ENCODE measurements at regions not wholly inside any gene's neighbourhood (a gene's known extent, or its start where the extent isn't known, plus 50 kb on each side); places are given as distances from the start of the nearest gene placed in this dataset.
A peak's percentile ranks its signal among the peaks of the same experiment; 100 is the strongest.
"Not testable (repeated sequence)": the region's sequence is repeated elsewhere in the genome, so short reads cannot be mapped to it uniquely, and the experiment has no call there.

GRCh38 chr6:56827908-56828649 lies 126.8 kb upstream of the BEND6 start:
- WGBS (ENCODE audit: insufficient coverage) = no CpG with 5 or more reads among the region's 2 CpGs
- no peaks in the 10 kb centered on the region for H3K79me2 ChIP-seq (ENCODE audit: insufficient read depth, low read length)

GRCh38 chr6:56824431-56824830 lies 130.5 kb upstream of the BEND6 start:
- H3K4me1 Mint-ChIP-seq; H3K4me2 ChIP-seq (replicated peaks; ENCODE audit: extremely low read depth, low read length, poor library complexity, severe bottlenecking); H3K79me2 ChIP-seq (ENCODE audit: insufficient read depth, low read length); H3K27me3 ChIP-seq (ENCODE audit: control insufficient read depth in 2 of 2, insufficient read depth in 2 of 2, low read length in 2 of 2); intact Hi-C loops (cut with micrococcal nuclease); H3K36me3 ChIP-seq (replicated peaks in 1 of 2; ENCODE audit: control insufficient read depth in 1 of 2, insufficient read depth in 2 of 2, low read length in 2 of 2); DNase-seq; H3K4me1 ChIP-seq (ENCODE audit: control insufficient read depth in 1 of 2, insufficient read depth in 2 of 2, low read length in 2 of 2); H3K27me3 Mint-ChIP-seq (ENCODE audit: low read depth in 3 of 3); H3K27ac Mint-ChIP-seq; H3K9ac ChIP-seq (ENCODE audit: insufficient read depth, low read length, poor library complexity, severe bottlenecking); H2AFZ ChIP-seq (ENCODE audit: insufficient read depth, low read depth, low read length, poor library complexity, severe bottlenecking); H3K4me3 ChIP-seq (replicated peaks in 1 of 3; ENCODE audit: low read depth in 2 of 3, low read length in 3 of 3); H3K9me3 ChIP-seq (replicated peaks in 1 of 2; ENCODE audit: control insufficient read depth in 1 of 2, insufficient read depth in 1 of 2, low read length in 2 of 2); H3K9me3 Mint-ChIP-seq; H3K36me3 Mint-ChIP-seq; H4K20me1 ChIP-seq (ENCODE audit: insufficient read depth, low read length); H3K27ac ChIP-seq (ENCODE audit: low read depth in 1 of 2, low read length in 2 of 2): not testable (repeated sequence)
- H3K4me3 Mint-ChIP-seq = peak overlapping the region in 1 of 2 donors; percentile 37
- WGBS (ENCODE audit: insufficient coverage) = 97% methylated on average over 7 of the region's 26 CpGs

More at GRCh38 chr6:56827908-56828649, 126.8 kb upstream of the BEND6 start:
- no peak for TF ChIP-seq CTCF (IDR thresholded peaks at IDR 0.05)
- Histone ChIP-seq H3K27ac (ENCODE audit: low read depth in 1 of 2, low read length in 2 of 2) (no peak overlapping the region), H3K4me3 (replicated peaks in 1 of 3; ENCODE audit: low read depth in 2 of 3, low read length in 3 of 3) (no peak overlapping the region), H2AFZ (ENCODE audit: insufficient read depth, low read depth, low read length, poor library complexity, severe bottlenecking) (no peak overlapping the region), H3K4me1 (ENCODE audit: control insufficient read depth in 1 of 2, insufficient read depth in 2 of 2, low read length in 2 of 2) (no peaks in the 10 kb centered on the region), H3K27me3 (ENCODE audit: control insufficient read depth in 2 of 2, insufficient read depth in 2 of 2, low read length in 2 of 2) (no peaks in the 10 kb centered on the region), H3K9ac (ENCODE audit: insufficient read depth, low read length, poor library complexity, severe bottlenecking) (no peak overlapping the region), H3K36me3 (replicated peaks in 1 of 2; ENCODE audit: control insufficient read depth in 1 of 2, insufficient read depth in 2 of 2, low read length in 2 of 2) (no peaks in the 10 kb centered on the region), H4K20me1 (ENCODE audit: insufficient read depth, low read length) (no peaks in the 10 kb centered on the region), H3K9me3 (replicated peaks in 1 of 2; ENCODE audit: control insufficient read depth in 1 of 2, insufficient read depth in 1 of 2, low read length in 2 of 2) (no peaks in the 10 kb centered on the region), H3K4me2 (replicated peaks; ENCODE audit: extremely low read depth, low read length, poor library complexity, severe bottlenecking) (no peak overlapping the region)
- no peaks in the 10 kb centered on the region for H3K4me1 Mint-ChIP-seq
- peaks cover 0 to 7% (median 3%) of the 10 kb centered on the region in 7 donors for H3K9me3 Mint-ChIP-seq
- peaks cover 0 to 3% (median 0%) of the 10 kb centered on the region in 3 donors for H3K27me3 Mint-ChIP-seq (ENCODE audit: low read depth in 3 of 3)
- no peak overlapping the region for H3K4me3 Mint-ChIP-seq
- H3K27ac Mint-ChIP-seq = no peak overlapping the region
- peaks cover 0 to 3% of the 10 kb centered on the region in 2 donors for H3K36me3 Mint-ChIP-seq
- no peak for DNase-seq
- intact Hi-C loops (cut with micrococcal nuclease) = no loop called here
